ENCODE measurements at regions not wholly inside any gene's neighbourhood (a gene's known extent, or its start where the extent isn't known, plus 50 kb on each side); places are given as distances from the start of the nearest gene placed in this dataset.

DNA sequence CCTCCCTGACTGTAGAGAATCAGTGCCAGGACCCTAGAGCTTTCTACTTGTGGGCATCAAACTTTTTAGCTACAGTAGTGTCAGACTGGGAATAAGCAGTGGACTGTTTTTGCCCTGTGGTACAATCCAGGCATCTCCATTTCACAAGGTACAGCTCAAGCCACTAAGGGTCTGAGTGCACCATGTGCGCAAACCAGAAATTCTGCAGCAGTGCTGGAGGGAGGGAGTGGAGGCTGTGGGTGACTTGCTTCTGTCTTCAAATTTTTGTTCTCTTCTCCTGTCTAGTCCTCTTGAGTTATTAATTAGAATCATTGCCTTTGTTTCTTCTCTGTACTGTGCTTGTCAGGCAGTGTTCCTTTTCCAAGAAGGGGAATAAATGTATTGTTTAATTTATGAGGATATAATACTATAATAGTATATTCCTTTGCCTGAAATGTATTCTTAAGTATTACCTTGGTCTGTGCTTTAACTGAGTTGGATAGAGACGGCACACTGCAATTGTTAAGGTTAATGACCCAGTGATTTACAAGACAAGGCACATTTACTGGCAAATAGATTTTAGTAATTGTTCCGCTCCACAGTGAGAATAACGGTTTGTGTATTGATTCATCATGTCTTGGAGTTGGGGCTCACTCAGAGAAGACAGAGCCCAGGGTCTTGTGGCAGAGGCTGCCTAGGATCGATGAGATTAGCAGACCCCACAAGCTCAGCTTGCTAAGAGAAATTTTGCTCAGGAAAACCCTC lies 390.6 kb upstream of the CFAP20DC start:
- no peak overlapping the region for H3K4me3 ChIP-seq
- no peaks in the 10 kb centered on the region for H3K27me3 ChIP-seq (replicated peaks; ENCODE audit: insufficient read depth)
- H3K36me3 ChIP-seq = no peaks in the 10 kb centered on the region
- no peak overlapping the region for H3K27ac ChIP-seq
- TF ChIP-seq, protein P1, sequence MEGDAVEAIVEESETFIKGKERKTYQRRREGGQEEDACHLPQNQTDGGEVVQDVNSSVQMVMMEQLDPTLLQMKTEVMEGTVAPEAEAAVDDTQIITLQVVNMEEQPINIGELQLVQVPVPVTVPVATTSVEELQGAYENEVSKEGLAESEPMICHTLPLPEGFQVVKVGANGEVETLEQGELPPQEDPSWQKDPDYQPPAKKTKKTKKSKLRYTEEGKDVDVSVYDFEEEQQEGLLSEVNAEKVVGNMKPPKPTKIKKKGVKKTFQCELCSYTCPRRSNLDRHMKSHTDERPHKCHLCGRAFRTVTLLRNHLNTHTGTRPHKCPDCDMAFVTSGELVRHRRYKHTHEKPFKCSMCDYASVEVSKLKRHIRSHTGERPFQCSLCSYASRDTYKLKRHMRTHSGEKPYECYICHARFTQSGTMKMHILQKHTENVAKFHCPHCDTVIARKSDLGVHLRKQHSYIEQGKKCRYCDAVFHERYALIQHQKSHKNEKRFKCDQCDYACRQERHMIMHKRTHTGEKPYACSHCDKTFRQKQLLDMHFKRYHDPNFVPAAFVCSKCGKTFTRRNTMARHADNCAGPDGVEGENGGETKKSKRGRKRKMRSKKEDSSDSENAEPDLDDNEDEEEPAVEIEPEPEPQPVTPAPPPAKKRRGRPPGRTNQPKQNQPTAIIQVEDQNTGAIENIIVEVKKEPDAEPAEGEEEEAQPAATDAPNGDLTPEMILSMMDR (IDR thresholded peaks at IDR 0.05) = no peak
- DNase-seq (ENCODE audit: low spot score) = no peak
- no peaks in the 10 kb centered on the region for H3K4me1 ChIP-seq (ENCODE audit: control insufficient read depth in 1 of 2, low read depth in 2 of 2)
- no peaks in the 10 kb centered on the region for H3K9me3 ChIP-seq
- no peak for ATAC-seq (ENCODE audit: insufficient number of reproducible peaks, low FRiP score, low read depth)

DNA sequence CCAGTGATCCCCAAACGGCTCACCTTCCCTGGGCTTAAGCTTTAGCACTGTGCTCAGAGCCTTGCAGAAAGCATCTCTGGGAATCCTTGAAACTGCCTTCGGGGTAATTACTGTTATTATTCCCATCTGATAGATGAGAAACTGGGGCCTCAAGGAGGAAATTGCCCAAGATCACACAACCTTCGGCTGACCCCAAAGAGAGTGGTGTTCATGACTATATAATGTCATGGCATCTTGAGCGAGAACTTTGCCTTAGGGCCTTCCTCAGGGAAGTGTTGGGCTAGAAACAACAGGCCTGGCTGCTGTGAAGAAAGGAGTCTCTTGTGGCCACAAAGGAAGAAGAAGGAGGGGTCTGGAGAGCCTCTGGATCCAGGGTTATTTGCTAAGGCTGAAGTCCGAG lies 388.7 kb upstream of the CFAP20DC start:
- no peak overlapping the region for H3K27ac ChIP-seq
- H3K4me1 ChIP-seq (ENCODE audit: control insufficient read depth in 1 of 2, low read depth in 2 of 2) = no peaks in the 10 kb centered on the region
- no peak overlapping the region for H3K4me3 ChIP-seq
- no peak for ATAC-seq (ENCODE audit: insufficient number of reproducible peaks, low FRiP score, low read depth)
- no peak for DNase-seq (ENCODE audit: low spot score)
- no peaks in the 10 kb centered on the region for H3K9me3 ChIP-seq
- no peaks in the 10 kb centered on the region for H3K36me3 ChIP-seq
- no peaks in the 10 kb centered on the region for H3K27me3 ChIP-seq (replicated peaks; ENCODE audit: insufficient read depth)
- TF ChIP-seq, protein P1 (IDR thresholded peaks at IDR 0.05) = no peak

DNA sequence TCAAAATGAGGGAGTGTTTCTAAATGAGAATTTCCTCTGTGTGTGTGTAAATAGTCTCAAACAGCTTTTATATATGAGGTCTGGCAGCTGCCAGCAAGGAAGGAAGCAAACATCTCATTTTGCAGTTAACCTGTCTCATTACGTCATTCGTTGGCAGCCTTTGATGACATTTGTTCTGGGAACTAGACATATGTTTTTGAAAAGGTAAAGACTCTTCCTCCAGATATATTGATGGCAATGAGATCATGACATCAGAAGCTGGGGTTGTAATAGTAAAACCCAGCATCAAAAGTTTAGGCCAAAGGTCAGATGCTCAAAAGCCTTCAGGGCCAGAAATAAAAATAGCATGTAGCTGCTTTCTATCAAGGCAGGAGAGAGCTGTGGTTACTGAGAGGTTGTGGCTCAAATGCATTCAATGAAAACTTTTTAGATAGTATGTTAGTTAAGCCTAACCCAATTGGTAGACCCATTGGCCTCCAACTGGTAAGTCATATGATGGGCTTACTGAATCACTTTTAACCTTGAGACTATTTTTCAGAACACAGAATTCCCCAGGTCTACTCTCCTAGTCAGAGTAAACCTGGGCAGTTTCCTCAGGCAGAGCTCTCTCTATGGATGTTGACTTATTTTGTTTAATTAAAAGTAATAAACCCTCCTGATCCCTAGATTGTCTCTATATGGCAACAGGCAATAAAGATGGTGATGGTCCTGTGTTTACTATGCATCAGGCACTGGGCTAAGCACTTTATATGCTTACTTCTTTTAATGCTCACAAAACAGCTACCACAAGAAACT lies 386.5 kb upstream of the CFAP20DC start:
- H3K4me1 ChIP-seq (ENCODE audit: control insufficient read depth in 1 of 2, low read depth in 2 of 2) = no peaks in the 10 kb centered on the region
- H3K9me3 ChIP-seq = no peaks in the 10 kb centered on the region
- no peaks in the 10 kb centered on the region for H3K36me3 ChIP-seq
- TF ChIP-seq, protein P1 (IDR thresholded peaks at IDR 0.05) = no peak
- DNase-seq (ENCODE audit: low spot score) (no peak), ATAC-seq (ENCODE audit: insufficient number of reproducible peaks, low FRiP score, low read depth) (no peak)
- no peaks in the 10 kb centered on the region for H3K27me3 ChIP-seq (replicated peaks; ENCODE audit: insufficient read depth)
- H3K4me3 ChIP-seq = no peak overlapping the region
- no peak overlapping the region for H3K27ac ChIP-seq

DNA sequence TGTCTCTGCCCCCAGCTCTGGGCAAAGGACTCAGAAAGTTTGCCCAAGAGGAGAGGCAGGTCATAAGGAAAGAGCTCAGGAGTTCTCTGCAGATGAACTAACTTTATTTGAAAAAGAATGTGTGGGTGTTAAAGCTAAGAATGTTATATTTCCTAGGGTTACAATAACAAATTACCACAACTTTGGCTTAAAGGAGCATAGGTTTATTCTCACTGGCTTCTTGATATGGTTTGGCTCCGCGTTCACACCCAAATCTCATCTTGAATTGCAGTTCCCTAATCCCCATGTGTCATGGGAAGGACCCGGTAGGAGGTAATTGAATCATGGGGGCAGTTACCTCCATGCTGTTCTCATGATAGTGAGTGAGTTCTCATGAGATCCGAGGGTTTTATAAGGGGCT lies 383.7 kb upstream of the CFAP20DC start:
- no peaks in the 10 kb centered on the region for H3K36me3 ChIP-seq
- no peaks in the 10 kb centered on the region for H3K27me3 ChIP-seq (replicated peaks; ENCODE audit: insufficient read depth)
- H3K27ac ChIP-seq = no peak overlapping the region
- TF ChIP-seq, protein P1 (IDR thresholded peaks at IDR 0.05) = no peak
- no peaks in the 10 kb centered on the region for H3K9me3 ChIP-seq
- H3K4me1 ChIP-seq (ENCODE audit: control insufficient read depth in 1 of 2, low read depth in 2 of 2) = no peaks in the 10 kb centered on the region
- H3K4me3 ChIP-seq = no peak overlapping the region
- DNase-seq (ENCODE audit: low spot score) = no peak
- no peak for ATAC-seq (ENCODE audit: insufficient number of reproducible peaks, low FRiP score, low read depth)

DNA sequence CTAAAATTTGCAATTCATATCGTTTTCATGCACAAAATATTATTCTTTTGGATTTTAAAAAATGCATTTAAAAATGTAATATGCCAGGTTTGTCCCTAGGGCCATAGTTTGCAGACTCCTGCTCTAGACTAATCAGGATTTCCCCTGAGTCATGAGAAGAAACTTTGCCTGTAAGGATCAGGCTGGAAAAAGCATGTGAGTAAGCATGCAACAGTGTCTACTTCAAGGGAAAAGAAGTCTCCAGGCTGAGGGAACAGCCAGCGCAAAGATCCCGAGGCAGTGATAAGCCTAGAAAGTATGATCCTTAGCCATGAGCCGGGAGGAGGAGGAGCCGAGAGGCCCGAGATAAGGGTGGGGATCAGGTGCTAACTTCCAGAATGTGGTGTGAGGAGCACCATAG lies 382.8 kb upstream of the CFAP20DC start:
- H3K36me3 ChIP-seq = no peaks in the 10 kb centered on the region
- TF ChIP-seq, protein P1 (IDR thresholded peaks at IDR 0.05) = no peak
- H3K27ac ChIP-seq = no peak overlapping the region
- no peak overlapping the region for H3K4me3 ChIP-seq
- no peaks in the 10 kb centered on the region for H3K27me3 ChIP-seq (replicated peaks; ENCODE audit: insufficient read depth)
- DNase-seq (ENCODE audit: low spot score) (no peak), ATAC-seq (ENCODE audit: insufficient number of reproducible peaks, low FRiP score, low read depth) (no peak)
- H3K4me1 ChIP-seq (ENCODE audit: control insufficient read depth in 1 of 2, low read depth in 2 of 2) = no peaks in the 10 kb centered on the region
- H3K9me3 ChIP-seq = no peaks in the 10 kb centered on the region
